ENCODE measurements at regions not wholly inside any gene's neighbourhood (a gene's known extent, or its start where the extent isn't known, plus 50 kb on each side); places are given as distances from the start of the nearest gene placed in this dataset.

GRCh38 chr1:38125016-38125415, 78.4 kb upstream of the POU3F1 start:
- TF ChIP-seq REST (IDR thresholded peaks at IDR 0.05; ENCODE audit: insufficient read depth in 1 of 2, low read depth in 2 of 2, low read length in 2 of 2), result no peak
- TF ChIP-seq POLR2AphosphoS5 (IDR thresholded peaks at IDR 0.05; ENCODE audit: low read depth, low read length), result no peak
- TF ChIP-seq SIN3A (IDR thresholded peaks at IDR 0.05; ENCODE audit: borderline replicate concordance, insufficient read depth, low read length), result no peak
- TF ChIP-seq TAF1 (IDR thresholded peaks at IDR 0.05; ENCODE audit: borderline replicate concordance, insufficient read depth, low read length), result no peak
- TF ChIP-seq FOXP2 (optimal IDR thresholded peaks at IDR 0.05; ENCODE audit: borderline replicate concordance, extremely low read depth, extremely low read length, insufficient read depth), result no peak

- TF ChIP-seq SIN3A (IDR thresholded peaks at IDR 0.05; ENCODE audit: borderline replicate concordance, insufficient read depth, low read length) (no peak), POLR2AphosphoS5 (IDR thresholded peaks at IDR 0.05; ENCODE audit: low read depth, low read length) (no peak), REST (IDR thresholded peaks at IDR 0.05; ENCODE audit: insufficient read depth in 1 of 2, low read depth in 2 of 2, low read length in 2 of 2) (no peak), TAF1 (IDR thresholded peaks at IDR 0.05; ENCODE audit: borderline replicate concordance, insufficient read depth, low read length) (no peak), FOXP2 (optimal IDR thresholded peaks at IDR 0.05; ENCODE audit: borderline replicate concordance, extremely low read depth, extremely low read length, insufficient read depth) (no peak)
These were observed 77.0 kb upstream of the POU3F1 start for GRCh38 chr1:38123356-38124135.

- TF ChIP-seq TAF1 (IDR thresholded peaks at IDR 0.05; ENCODE audit: borderline replicate concordance, insufficient read depth, low read length) (no peak), FOXP2 (optimal IDR thresholded peaks at IDR 0.05; ENCODE audit: borderline replicate concordance, extremely low read depth, extremely low read length, insufficient read depth) (no peak), REST (IDR thresholded peaks at IDR 0.05; ENCODE audit: insufficient read depth in 1 of 2, low read depth in 2 of 2, low read length in 2 of 2) (no peak), SIN3A (IDR thresholded peaks at IDR 0.05; ENCODE audit: borderline replicate concordance, insufficient read depth, low read length) (no peak), POLR2AphosphoS5 (IDR thresholded peaks at IDR 0.05; ENCODE audit: low read depth, low read length) (no peak)
These were observed 74.7 kb upstream of the POU3F1 start for GRCh38 chr1:38121231-38121680.

- TF ChIP-seq TAF1 (IDR thresholded peaks at IDR 0.05; ENCODE audit: borderline replicate concordance, insufficient read depth, low read length), result no peak
- no peak for TF ChIP-seq REST (IDR thresholded peaks at IDR 0.05; ENCODE audit: insufficient read depth in 1 of 2, low read depth in 2 of 2, low read length in 2 of 2)
- TF ChIP-seq POLR2AphosphoS5 (IDR thresholded peaks at IDR 0.05; ENCODE audit: low read depth, low read length), result no peak
- no peak for TF ChIP-seq FOXP2 (optimal IDR thresholded peaks at IDR 0.05; ENCODE audit: borderline replicate concordance, extremely low read depth, extremely low read length, insufficient read depth)
- TF ChIP-seq SIN3A (IDR thresholded peaks at IDR 0.05; ENCODE audit: borderline replicate concordance, insufficient read depth, low read length), result no peak
These were observed 74.1 kb upstream of the POU3F1 start for GRCh38 chr1:38120552-38121230.

Data from PFSK-1 (cell line).